Mammary epithelial cell (primary cell): ENCODE measurements at regions not wholly inside any gene's neighbourhood (a gene's known extent, or its start where the extent isn't known, plus 50 kb on each side); places are given as distances from the start of the nearest gene placed in this dataset.

Experiments used
- CTCF ChIP-seq, 2 donors: IDR thresholded peaks in 1 of 2; conservative IDR thresholded peaks in 1 of 2; 2 replicates each; pipeline ENCODE4 v1.5.1; 2011 to 2012; ENCODE audit warnings: inconsistent platforms in 2 of 2, low read length in 2 of 2, mild to moderate bottlenecking in 2 of 2, control low read depth in 1 of 2, low read depth in 1 of 2; ENCODE audit not compliant: insufficient read depth in 1 of 2; ENCODE audit errors: extremely low read depth in 1 of 2
- EZH2 ChIP-seq: IDR thresholded peaks from 2 replicates; pipeline ENCODE4 v1.6.1; 2012; ENCODE audit warnings: low read length, inconsistent platforms, borderline replicate concordance

- TF ChIP-seq CTCF (conservative IDR thresholded peaks at IDR 0.05 in 1 of 2, IDR thresholded peaks at IDR 0.05 in 1 of 2; ENCODE audit: extremely low read depth in 1 of 2, insufficient read depth in 1 of 2, low read depth in 1 of 2, low read length in 2 of 2): no peak
- TF ChIP-seq EZH2: no peak
Measured at GRCh38 chr20:22794200-22794599, 209.8 kb upstream of the FOXA2 start.
